ENCODE measurements at regions not wholly inside any gene's neighbourhood (a gene's known extent, or its start where the extent isn't known, plus 50 kb on each side); places are given as distances from the start of the nearest gene placed in this dataset.
A peak's percentile ranks its signal among the peaks of the same experiment; 100 is the strongest.

DNA sequence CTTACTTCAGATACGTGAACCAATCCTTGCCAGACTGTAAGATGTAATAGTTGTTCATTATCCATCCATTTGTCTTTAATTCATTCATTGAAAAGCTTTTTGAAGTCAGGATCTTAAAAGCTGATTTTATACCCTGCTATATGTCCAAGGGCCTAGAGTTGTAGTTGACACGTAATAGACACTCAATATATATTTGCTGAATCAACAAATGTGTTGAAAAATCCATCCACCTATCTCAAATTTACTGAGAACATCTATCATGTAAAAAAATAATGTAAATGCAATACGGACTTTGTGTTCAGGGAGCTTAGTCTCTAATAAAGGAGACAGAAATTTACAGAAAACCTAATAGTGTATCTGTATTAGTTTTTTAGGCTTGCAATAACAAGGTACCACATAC lies 521.0 kb downstream of the METTL15 start:
- Histone ChIP-seq H3K9me3 (no peaks in the 10 kb centered on the region), H3K4me1 (no peaks in the 10 kb centered on the region), H3K27ac (no peak overlapping the region), H3K36me3 (no peaks in the 10 kb centered on the region), H3K4me3 (no peak overlapping the region), H3K27me3 (no peaks in the 10 kb centered on the region)
- in situ Hi-C loops (cut with MboI; ENCODE audit: low sequenced_read_pairs in 4 of 4) (no loop called here), intact Hi-C loops (cut with DNase I; ENCODE audit: low total_unique reads) (no loop called here)
- no peak for ATAC-seq
- DNase-seq, result no peak
- TF ChIP-seq, protein P1, sequence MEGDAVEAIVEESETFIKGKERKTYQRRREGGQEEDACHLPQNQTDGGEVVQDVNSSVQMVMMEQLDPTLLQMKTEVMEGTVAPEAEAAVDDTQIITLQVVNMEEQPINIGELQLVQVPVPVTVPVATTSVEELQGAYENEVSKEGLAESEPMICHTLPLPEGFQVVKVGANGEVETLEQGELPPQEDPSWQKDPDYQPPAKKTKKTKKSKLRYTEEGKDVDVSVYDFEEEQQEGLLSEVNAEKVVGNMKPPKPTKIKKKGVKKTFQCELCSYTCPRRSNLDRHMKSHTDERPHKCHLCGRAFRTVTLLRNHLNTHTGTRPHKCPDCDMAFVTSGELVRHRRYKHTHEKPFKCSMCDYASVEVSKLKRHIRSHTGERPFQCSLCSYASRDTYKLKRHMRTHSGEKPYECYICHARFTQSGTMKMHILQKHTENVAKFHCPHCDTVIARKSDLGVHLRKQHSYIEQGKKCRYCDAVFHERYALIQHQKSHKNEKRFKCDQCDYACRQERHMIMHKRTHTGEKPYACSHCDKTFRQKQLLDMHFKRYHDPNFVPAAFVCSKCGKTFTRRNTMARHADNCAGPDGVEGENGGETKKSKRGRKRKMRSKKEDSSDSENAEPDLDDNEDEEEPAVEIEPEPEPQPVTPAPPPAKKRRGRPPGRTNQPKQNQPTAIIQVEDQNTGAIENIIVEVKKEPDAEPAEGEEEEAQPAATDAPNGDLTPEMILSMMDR (IDR thresholded peaks at IDR 0.05 in 4 of 5, conservative IDR thresholded peaks at IDR 0.05 in 1 of 5), result no peak
- TF ChIP-seq POLR2A (IDR thresholded peaks at IDR 0.05), result no peak

GRCh38 chr11:28628412-28628811 lies 520.2 kb downstream of the METTL15 start:
- no peak overlapping the region for H3K27ac ChIP-seq
- no peak overlapping the region for H3K4me3 ChIP-seq
- no peaks in the 10 kb centered on the region for H3K4me1 ChIP-seq
- ATAC-seq, result no peak
- no peak for TF ChIP-seq POLR2A (IDR thresholded peaks at IDR 0.05)
- TF ChIP-seq, protein P1 (IDR thresholded peaks at IDR 0.05 in 4 of 5, conservative IDR thresholded peaks at IDR 0.05 in 1 of 5), result no peak
- H3K27me3 ChIP-seq, result no peaks in the 10 kb centered on the region
- no peak for DNase-seq
- in situ Hi-C loops (cut with MboI; ENCODE audit: low sequenced_read_pairs in 4 of 4) (no loop called here), intact Hi-C loops (cut with DNase I; ENCODE audit: low total_unique reads) (no loop called here)
- no peaks in the 10 kb centered on the region for H3K9me3 ChIP-seq
- H3K36me3 ChIP-seq, result no peaks in the 10 kb centered on the region

DNA sequence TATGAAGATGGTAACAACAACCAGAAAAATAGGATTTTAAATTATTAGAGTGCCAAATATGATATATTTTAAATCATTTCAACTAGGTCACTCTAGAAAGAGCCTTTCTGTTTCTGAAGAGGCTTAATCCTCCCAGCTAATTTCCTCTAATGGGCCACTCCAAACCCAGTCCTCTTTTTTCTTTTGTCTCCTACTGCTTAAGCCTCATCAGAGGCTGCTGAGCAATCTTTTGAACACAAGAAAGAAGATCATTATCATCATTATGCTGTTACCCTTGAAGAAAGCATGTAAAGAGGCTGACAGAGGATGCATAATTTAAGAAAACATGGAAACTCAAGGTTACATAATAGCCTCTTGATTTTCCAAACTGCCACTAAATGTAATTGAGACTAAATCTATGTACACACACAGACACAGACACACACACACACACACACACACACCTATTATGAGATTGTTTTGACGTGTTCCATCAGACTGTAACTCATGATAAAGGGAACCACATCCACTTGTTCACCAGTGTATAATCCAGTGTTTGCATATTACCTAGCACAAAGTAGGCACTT lies 519.6 kb downstream of the METTL15 start:
- Histone ChIP-seq H3K27ac (no peak overlapping the region), H3K4me1 (no peaks in the 10 kb centered on the region), H3K9me3 (no peaks in the 10 kb centered on the region), H3K27me3 (no peaks in the 10 kb centered on the region), H3K4me3 (no peak overlapping the region), H3K36me3 (no peaks in the 10 kb centered on the region)
- TF ChIP-seq POLR2A (IDR thresholded peaks at IDR 0.05), result no peak
- intact Hi-C loops (cut with DNase I; ENCODE audit: low total_unique reads) (no loop called here), in situ Hi-C loops (cut with MboI; ENCODE audit: low sequenced_read_pairs in 4 of 4) (no loop called here)
- no peak for ATAC-seq
- no peak for DNase-seq

GRCh38 chr11:28625532-28625931 lies 517.3 kb downstream of the METTL15 start:
- intact Hi-C loops (cut with DNase I; ENCODE audit: low total_unique reads), result no loop called here
- H3K27ac ChIP-seq, result no peak overlapping the region
- no peaks in the 10 kb centered on the region for H3K27me3 ChIP-seq
- H3K4me1 ChIP-seq, result no peaks in the 10 kb centered on the region
- TF ChIP-seq POLR2A (IDR thresholded peaks at IDR 0.05), result no peak
- TF ChIP-seq, protein P1 (IDR thresholded peaks at IDR 0.05 in 4 of 5, conservative IDR thresholded peaks at IDR 0.05 in 1 of 5), result no peak
- H3K36me3 ChIP-seq, result no peaks in the 10 kb centered on the region
- no peaks in the 10 kb centered on the region for H3K9me3 ChIP-seq
- ATAC-seq (no peak), DNase-seq (no peak)
- in situ Hi-C loops (cut with MboI; ENCODE audit: low sequenced_read_pairs in 4 of 4), result no loop called here
- H3K4me3 ChIP-seq, result no peak overlapping the region

- DNase-seq (no peak), ATAC-seq (no peak)
- H3K36me3 ChIP-seq, result no peaks in the 10 kb centered on the region
- intact Hi-C loops (cut with DNase I; ENCODE audit: low total_unique reads) (no loop called here), in situ Hi-C loops (cut with MboI; ENCODE audit: low sequenced_read_pairs in 4 of 4) (no loop called here)
- H3K27me3 ChIP-seq, result no peaks in the 10 kb centered on the region
- TF ChIP-seq, protein P1 (IDR thresholded peaks at IDR 0.05 in 4 of 5, conservative IDR thresholded peaks at IDR 0.05 in 1 of 5), result no peak
- TF ChIP-seq POLR2A (IDR thresholded peaks at IDR 0.05), result no peak
- no peaks in the 10 kb centered on the region for H3K4me1 ChIP-seq
- H3K27ac ChIP-seq, result no peak overlapping the region
- peak overlapping the region in 2 of 4 donors; percentile 4 to 25 for H3K4me3 ChIP-seq
- H3K9me3 ChIP-seq, result no peaks in the 10 kb centered on the region
Observed at GRCh38 chr11:28621753-28622152, 513.6 kb downstream of the METTL15 start.
